HepG2 (cell line): ENCODE measurements at regions not wholly inside any gene's neighbourhood (a gene's known extent, or its start where the extent isn't known, plus 50 kb on each side); places are given as distances from the start of the nearest gene placed in this dataset.

Experiments
- CEBPG ChIP-seq: IDR thresholded peaks from 2 replicates; pipeline ENCODE4 v1.6.1; 2016
- GATAD2A ChIP-seq: IDR thresholded peaks from 2 replicates; pipeline ENCODE4 v1.6.1; 2016
- MAFF ChIP-seq: IDR thresholded peaks from 2 replicates; pipeline ENCODE4 v1.6.1; 2011; ENCODE audit warnings: low read depth, low read length, improper control_type of control experiment
- MTA1 ChIP-seq: sonication (generic); formaldehyde crosslinking; IDR thresholded peaks from 2 replicates; pipeline ENCODE4 v1.4.0; 2020; ENCODE audit warnings: missing genetic modification reagents, mild to moderate bottlenecking, borderline replicate concordance
- SP5 ChIP-seq: IDR thresholded peaks from 2 replicates; pipeline ENCODE4 v1.6.1; 2016; ENCODE audit warnings: low read depth, borderline replicate concordance
- TF ChIP-seq, protein P1 (sequence below): sonication (generic); formaldehyde crosslinking; IDR thresholded peaks from 2 replicates; pipeline ENCODE4 v1.5.1; 2020; ENCODE audit warnings: missing genetic modification reagents, mild to moderate bottlenecking, borderline replicate concordance
- TF ChIP-seq, protein P2 (sequence below): sonication (generic); formaldehyde crosslinking; IDR thresholded peaks from 2 replicates; pipeline ENCODE4 v1.4.0; 2020; ENCODE audit warnings: missing genetic modification reagents
- TF ChIP-seq, protein P3 (sequence below): sonication (generic); formaldehyde crosslinking; IDR thresholded peaks from 2 replicates; pipeline ENCODE4 v1.8.0; 2022; ENCODE audit warnings: low read depth, missing genetic modification reagents

GRCh38 chr7:131942287-131943150 is 386.1 kb upstream of the PODXL start (continued):
- TF ChIP-seq, protein P1, sequence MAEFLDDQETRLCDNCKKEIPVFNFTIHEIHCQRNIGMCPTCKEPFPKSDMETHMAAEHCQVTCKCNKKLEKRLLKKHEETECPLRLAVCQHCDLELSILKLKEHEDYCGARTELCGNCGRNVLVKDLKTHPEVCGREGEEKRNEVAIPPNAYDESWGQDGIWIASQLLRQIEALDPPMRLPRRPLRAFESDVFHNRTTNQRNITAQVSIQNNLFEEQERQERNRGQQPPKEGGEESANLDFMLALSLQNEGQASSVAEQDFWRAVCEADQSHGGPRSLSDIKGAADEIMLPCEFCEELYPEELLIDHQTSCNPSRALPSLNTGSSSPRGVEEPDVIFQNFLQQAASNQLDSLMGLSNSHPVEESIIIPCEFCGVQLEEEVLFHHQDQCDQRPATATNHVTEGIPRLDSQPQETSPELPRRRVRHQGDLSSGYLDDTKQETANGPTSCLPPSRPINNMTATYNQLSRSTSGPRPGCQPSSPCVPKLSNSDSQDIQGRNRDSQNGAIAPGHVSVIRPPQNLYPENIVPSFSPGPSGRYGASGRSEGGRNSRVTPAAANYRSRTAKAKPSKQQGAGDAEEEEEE (CRISPR knock-in tag): no peak
- TF ChIP-seq, protein P2, sequence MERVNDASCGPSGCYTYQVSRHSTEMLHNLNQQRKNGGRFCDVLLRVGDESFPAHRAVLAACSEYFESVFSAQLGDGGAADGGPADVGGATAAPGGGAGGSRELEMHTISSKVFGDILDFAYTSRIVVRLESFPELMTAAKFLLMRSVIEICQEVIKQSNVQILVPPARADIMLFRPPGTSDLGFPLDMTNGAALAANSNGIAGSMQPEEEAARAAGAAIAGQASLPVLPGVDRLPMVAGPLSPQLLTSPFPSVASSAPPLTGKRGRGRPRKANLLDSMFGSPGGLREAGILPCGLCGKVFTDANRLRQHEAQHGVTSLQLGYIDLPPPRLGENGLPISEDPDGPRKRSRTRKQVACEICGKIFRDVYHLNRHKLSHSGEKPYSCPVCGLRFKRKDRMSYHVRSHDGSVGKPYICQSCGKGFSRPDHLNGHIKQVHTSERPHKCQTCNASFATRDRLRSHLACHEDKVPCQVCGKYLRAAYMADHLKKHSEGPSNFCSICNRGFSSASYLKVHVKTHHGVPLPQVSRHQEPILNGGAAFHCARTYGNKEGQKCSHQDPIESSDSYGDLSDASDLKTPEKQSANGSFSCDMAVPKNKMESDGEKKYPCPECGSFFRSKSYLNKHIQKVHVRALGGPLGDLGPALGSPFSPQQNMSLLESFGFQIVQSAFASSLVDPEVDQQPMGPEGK (CRISPR knock-in tag): no peak
- peak; percentile 29; the same call in 1 of the 2 replicates for TF ChIP-seq MAFF
- 0 out of 2 replicates have a peak, but pooled peaks have one; percentile 17 for TF ChIP-seq CEBPG (CRISPR knock-in tag)
- TF ChIP-seq MTA1: no peak
- TF ChIP-seq SP5: no peak
- TF ChIP-seq, protein P3, sequence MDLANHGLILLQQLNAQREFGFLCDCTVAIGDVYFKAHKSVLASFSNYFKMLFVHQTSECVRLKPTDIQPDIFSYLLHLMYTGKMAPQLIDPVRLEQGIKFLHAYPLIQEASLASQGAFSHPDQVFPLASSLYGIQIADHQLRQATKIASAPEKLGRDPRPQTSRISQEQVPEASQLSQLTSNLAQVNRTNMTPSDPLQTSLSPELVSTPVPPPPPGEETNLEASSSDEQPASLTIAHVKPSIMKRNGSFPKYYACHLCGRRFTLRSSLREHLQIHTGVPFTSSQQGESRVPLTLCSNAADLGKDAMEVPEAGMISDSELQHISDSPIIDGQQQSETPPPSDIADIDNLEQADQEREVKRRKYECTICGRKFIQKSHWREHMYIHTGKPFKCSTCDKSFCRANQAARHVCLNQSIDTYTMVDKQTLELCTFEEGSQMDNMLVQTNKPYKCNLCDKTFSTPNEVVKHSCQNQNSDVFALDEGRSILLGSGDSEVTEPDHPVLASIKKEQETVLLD (CRISPR knock-in tag): no peak
- no peak for TF ChIP-seq GATAD2A
- TF ChIP-seq, all 625 proteins: peak for 4
